ENCODE measurements at regions not wholly inside any gene's neighbourhood (a gene's known extent, or its start where the extent isn't known, plus 50 kb on each side); places are given as distances from the start of the nearest gene placed in this dataset.

DNA sequence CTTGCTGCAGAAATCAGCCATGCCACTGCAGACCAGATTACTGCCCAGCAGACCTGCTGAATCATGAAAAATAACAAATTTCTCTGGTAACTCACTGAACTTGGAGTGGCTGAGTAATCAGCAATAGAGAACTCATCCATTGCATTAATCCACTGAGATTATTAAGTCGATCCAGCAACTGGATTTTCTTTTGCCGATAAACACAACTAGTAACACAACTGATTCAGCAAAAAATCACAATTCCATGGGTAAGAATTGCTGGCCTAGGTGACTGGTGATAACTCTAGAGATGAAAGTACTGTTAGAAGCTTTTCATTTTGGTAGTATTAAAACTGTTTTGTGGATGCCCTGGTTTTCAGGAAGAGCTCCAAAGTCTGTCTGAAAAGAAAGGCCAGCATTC lies 214.5 kb downstream of the ETV1 start:
- no peak overlapping the region for H3K4me2 ChIP-seq
- no peaks in the 10 kb centered on the region for H3K27me3 Mint-ChIP-seq (ENCODE audit: insufficient read depth, low read depth, poor library complexity)
- no peak for ATAC-seq
- H3K9me3 Mint-ChIP-seq: no peaks in the 10 kb centered on the region
- DNase-seq (ENCODE audit: low spot score): no peak
- no peaks in the 10 kb centered on the region for H3K36me3 ChIP-seq (ENCODE audit: insufficient read depth)
- H4K20me1 ChIP-seq (replicated peaks; ENCODE audit: insufficient read depth): no peaks in the 10 kb centered on the region
- no peak overlapping the region for H2AFZ ChIP-seq
- H3K79me2 ChIP-seq (replicated peaks; ENCODE audit: insufficient read depth): peaks cover 5% of the 10 kb centered on the region; the same call in 1 of the 2 replicates
- peaks cover 6% of the 10 kb centered on the region; the same call in 2 of the 3 replicates for H3K4me1 Mint-ChIP-seq
- H3K4me3 Mint-ChIP-seq: no peak overlapping the region
- H3K27ac Mint-ChIP-seq: no peak overlapping the region
- H3F3A ChIP-seq (replicated peaks; ENCODE audit: low read depth): no peaks in the 10 kb centered on the region
- no peak overlapping the region for H3K4me3 ChIP-seq
- no peaks in the 10 kb centered on the region for H3K36me3 Mint-ChIP-seq (ENCODE audit: low read depth)
- no peaks in the 10 kb centered on the region for H3K27me3 ChIP-seq (ENCODE audit: insufficient read depth)
- H3K4me1 ChIP-seq (ENCODE audit: insufficient read depth): peaks cover 11% of the 10 kb centered on the region; the same call in 1 of the 2 replicates
- TF ChIP-seq STAT1 (IDR thresholded peaks at IDR 0.05; ENCODE audit: unreplicated experiment): no peak
- TF ChIP-seq, protein P1, sequence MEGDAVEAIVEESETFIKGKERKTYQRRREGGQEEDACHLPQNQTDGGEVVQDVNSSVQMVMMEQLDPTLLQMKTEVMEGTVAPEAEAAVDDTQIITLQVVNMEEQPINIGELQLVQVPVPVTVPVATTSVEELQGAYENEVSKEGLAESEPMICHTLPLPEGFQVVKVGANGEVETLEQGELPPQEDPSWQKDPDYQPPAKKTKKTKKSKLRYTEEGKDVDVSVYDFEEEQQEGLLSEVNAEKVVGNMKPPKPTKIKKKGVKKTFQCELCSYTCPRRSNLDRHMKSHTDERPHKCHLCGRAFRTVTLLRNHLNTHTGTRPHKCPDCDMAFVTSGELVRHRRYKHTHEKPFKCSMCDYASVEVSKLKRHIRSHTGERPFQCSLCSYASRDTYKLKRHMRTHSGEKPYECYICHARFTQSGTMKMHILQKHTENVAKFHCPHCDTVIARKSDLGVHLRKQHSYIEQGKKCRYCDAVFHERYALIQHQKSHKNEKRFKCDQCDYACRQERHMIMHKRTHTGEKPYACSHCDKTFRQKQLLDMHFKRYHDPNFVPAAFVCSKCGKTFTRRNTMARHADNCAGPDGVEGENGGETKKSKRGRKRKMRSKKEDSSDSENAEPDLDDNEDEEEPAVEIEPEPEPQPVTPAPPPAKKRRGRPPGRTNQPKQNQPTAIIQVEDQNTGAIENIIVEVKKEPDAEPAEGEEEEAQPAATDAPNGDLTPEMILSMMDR (conservative IDR thresholded peaks at IDR 0.05; ENCODE audit: low read depth in 2 of 2): no peak
- no peak for TF ChIP-seq EZH2 (IDR thresholded peaks at IDR 0.05; ENCODE audit: low read depth, unreplicated experiment)
- TF ChIP-seq POLR2AphosphoS5 (IDR thresholded peaks at IDR 0.05; ENCODE audit: low read depth): no peak
- TF ChIP-seq ZNF331 (CRISPR knock-in tag; IDR thresholded peaks at IDR 0.05; ENCODE audit: low read depth): no peak
- TF ChIP-seq, protein P2, sequence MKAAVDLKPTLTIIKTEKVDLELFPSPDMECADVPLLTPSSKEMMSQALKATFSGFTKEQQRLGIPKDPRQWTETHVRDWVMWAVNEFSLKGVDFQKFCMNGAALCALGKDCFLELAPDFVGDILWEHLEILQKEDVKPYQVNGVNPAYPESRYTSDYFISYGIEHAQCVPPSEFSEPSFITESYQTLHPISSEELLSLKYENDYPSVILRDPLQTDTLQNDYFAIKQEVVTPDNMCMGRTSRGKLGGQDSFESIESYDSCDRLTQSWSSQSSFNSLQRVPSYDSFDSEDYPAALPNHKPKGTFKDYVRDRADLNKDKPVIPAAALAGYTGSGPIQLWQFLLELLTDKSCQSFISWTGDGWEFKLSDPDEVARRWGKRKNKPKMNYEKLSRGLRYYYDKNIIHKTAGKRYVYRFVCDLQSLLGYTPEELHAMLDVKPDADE (IDR thresholded peaks at IDR 0.05): no peak
- no peak for TF ChIP-seq ZNF114 (CRISPR knock-in tag; IDR thresholded peaks at IDR 0.05)
- no peak for TF ChIP-seq CREB1 (CRISPR knock-in tag; IDR thresholded peaks at IDR 0.05; ENCODE audit: low read depth)
- TF ChIP-seq JUNB (IDR thresholded peaks at IDR 0.05; ENCODE audit: unreplicated experiment): no peak
- TF ChIP-seq, protein P3, sequence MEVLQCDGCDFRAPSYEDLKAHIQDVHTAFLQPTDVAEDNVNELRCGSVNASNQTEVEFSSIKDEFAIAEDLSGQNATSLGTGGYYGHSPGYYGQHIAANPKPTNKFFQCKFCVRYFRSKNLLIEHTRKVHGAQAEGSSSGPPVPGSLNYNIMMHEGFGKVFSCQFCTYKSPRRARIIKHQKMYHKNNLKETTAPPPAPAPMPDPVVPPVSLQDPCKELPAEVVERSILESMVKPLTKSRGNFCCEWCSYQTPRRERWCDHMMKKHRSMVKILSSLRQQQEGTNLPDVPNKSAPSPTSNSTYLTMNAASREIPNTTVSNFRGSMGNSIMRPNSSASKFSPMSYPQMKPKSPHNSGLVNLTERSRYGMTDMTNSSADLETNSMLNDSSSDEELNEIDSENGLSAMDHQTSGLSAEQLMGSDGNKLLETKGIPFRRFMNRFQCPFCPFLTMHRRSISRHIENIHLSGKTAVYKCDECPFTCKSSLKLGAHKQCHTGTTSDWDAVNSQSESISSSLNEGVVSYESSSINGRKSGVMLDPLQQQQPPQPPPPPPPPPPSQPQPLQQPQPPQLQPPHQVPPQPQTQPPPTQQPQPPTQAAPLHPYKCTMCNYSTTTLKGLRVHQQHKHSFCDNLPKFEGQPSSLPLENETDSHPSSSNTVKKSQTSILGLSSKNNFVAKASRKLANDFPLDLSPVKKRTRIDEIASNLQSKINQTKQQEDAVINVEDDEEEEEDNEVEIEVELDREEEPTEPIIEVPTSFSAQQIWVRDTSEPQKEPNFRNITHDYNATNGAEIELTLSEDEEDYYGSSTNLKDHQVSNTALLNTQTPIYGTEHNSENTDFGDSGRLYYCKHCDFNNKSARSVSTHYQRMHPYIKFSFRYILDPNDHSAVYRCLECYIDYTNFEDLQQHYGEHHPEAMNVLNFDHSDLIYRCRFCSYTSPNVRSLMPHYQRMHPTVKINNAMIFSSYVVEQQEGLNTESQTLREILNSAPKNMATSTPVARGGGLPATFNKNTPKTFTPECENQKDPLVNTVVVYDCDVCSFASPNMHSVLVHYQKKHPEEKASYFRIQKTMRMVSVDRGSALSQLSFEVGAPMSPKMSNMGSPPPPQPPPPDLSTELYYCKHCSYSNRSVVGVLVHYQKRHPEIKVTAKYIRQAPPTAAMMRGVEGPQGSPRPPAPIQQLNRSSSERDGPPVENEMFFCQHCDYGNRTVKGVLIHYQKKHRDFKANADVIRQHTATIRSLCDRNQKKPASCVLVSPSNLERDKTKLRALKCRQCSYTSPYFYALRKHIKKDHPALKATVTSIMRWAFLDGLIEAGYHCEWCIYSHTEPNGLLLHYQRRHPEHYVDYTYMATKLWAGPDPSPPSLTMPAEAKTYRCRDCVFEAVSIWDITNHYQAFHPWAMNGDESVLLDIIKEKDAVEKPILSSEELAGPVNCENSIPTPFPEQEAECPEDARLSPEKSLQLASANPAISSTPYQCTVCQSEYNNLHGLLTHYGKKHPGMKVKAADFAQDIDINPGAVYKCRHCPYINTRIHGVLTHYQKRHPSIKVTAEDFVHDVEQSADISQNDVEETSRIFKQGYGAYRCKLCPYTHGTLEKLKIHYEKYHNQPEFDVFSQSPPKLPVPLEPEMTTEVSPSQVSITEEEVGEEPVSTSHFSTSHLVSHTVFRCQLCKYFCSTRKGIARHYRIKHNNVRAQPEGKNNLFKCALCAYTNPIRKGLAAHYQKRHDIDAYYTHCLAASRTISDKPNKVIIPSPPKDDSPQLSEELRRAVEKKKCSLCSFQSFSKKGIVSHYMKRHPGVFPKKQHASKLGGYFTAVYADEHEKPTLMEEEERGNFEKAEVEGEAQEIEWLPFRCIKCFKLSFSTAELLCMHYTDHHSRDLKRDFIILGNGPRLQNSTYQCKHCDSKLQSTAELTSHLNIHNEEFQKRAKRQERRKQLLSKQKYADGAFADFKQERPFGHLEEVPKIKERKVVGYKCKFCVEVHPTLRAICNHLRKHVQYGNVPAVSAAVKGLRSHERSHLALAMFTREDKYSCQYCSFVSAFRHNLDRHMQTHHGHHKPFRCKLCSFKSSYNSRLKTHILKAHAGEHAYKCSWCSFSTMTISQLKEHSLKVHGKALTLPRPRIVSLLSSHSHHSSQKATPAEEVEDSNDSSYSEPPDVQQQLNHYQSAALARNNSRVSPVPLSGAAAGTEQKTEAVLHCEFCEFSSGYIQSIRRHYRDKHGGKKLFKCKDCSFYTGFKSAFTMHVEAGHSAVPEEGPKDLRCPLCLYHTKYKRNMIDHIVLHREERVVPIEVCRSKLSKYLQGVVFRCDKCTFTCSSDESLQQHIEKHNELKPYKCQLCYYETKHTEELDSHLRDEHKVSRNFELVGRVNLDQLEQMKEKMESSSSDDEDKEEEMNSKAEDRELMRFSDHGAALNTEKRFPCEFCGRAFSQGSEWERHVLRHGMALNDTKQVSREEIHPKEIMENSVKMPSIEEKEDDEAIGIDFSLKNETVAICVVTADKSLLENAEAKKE (CRISPR knock-in tag; IDR thresholded peaks at IDR 0.05): no peak
- TF ChIP-seq EZH2phosphoT487 (IDR thresholded peaks at IDR 0.05; ENCODE audit: unreplicated experiment): no peak
- TF ChIP-seq, protein P4, sequence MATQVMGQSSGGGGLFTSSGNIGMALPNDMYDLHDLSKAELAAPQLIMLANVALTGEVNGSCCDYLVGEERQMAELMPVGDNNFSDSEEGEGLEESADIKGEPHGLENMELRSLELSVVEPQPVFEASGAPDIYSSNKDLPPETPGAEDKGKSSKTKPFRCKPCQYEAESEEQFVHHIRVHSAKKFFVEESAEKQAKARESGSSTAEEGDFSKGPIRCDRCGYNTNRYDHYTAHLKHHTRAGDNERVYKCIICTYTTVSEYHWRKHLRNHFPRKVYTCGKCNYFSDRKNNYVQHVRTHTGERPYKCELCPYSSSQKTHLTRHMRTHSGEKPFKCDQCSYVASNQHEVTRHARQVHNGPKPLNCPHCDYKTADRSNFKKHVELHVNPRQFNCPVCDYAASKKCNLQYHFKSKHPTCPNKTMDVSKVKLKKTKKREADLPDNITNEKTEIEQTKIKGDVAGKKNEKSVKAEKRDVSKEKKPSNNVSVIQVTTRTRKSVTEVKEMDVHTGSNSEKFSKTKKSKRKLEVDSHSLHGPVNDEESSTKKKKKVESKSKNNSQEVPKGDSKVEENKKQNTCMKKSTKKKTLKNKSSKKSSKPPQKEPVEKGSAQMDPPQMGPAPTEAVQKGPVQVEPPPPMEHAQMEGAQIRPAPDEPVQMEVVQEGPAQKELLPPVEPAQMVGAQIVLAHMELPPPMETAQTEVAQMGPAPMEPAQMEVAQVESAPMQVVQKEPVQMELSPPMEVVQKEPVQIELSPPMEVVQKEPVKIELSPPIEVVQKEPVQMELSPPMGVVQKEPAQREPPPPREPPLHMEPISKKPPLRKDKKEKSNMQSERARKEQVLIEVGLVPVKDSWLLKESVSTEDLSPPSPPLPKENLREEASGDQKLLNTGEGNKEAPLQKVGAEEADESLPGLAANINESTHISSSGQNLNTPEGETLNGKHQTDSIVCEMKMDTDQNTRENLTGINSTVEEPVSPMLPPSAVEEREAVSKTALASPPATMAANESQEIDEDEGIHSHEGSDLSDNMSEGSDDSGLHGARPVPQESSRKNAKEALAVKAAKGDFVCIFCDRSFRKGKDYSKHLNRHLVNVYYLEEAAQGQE (IDR thresholded peaks at IDR 0.05; ENCODE audit: unreplicated experiment): no peak
- no peak for TF ChIP-seq NANOG (IDR thresholded peaks at IDR 0.05; ENCODE audit: borderline replicate concordance)
- H3K9me2 ChIP-seq (ENCODE audit: insufficient read depth): no peaks in the 10 kb centered on the region
- no peak overlapping the region for H3K27ac ChIP-seq (ENCODE audit: low read depth)

All from GM23338 (cell line).